ENCODE measurements at regions not wholly inside any gene's neighbourhood (a gene's known extent, or its start where the extent isn't known, plus 50 kb on each side); places are given as distances from the start of the nearest gene placed in this dataset.

DNA sequence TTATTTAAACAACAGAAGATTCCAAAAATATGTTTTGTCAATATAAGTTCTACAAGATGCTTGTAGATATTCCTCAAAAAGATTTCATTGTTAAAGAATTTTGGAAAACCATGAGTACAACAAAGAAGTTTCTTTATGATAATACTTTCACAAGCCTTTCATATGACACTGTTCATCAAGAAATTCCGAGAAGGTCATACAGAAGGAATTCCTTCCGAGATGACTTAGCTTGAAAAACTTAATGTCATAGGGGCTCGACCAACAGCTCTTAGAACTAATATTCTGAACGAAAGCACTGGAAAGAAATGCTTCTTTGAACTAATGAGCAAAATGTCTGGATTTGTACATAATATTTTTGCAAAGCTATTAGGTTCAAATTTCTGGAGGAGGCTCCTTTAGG is 403.4 kb downstream of the KLF5 start:
- TF ChIP-seq ZNF274 (IDR thresholded peaks at IDR 0.05; ENCODE audit: low read depth, low read length) (no peak), SUZ12 (IDR thresholded peaks at IDR 0.05; ENCODE audit: extremely low read depth, insufficient read depth, insufficient read length) (no peak), YY1 (IDR thresholded peaks at IDR 0.05; ENCODE audit: insufficient read depth, insufficient read length) (no peak)
